MM.1S (cell line): ENCODE measurements at regions not wholly inside any gene's neighbourhood (a gene's known extent, or its start where the extent isn't known, plus 50 kb on each side); places are given as distances from the start of the nearest gene placed in this dataset.
"Not testable (repeated sequence)": the region's sequence is repeated elsewhere in the genome, so short reads cannot be mapped to it uniquely, and the experiment has no call there.

Experiments used
- DNase-seq: peaks from one replicate; pipeline ENCODE4 v3.0.0-alpha.2; 2015
- H2AFZ ChIP-seq: fragments of 300-600 bp; sonication (generic); 2 replicates; pipeline ENCODE4 v1.6.0; 2016; ENCODE audit warnings: antibody characterized with exemption, low read length
- H3F3A ChIP-seq: fragments of 300-600 bp; sonication (generic); 2 replicates; pipeline ENCODE4 v1.6.1; 2016; ENCODE audit warnings: mild to moderate bottlenecking, antibody characterized with exemption, low read length, moderate library complexity, mixed read lengths; ENCODE audit not compliant: insufficient read depth
- H3K27ac ChIP-seq: fragments of 300-600 bp; sonication (generic); 2 replicates; pipeline ENCODE4 v1.5.1; 2016; ENCODE audit warnings: mild to moderate bottlenecking, low read length
- H3K27me3 ChIP-seq: fragments of 300-600 bp; sonication (generic); replicated peaks from 2 replicates; pipeline ENCODE4 v1.6.0; 2016; ENCODE audit warnings: low read length; ENCODE audit not compliant: insufficient read depth
- H3K36me3 ChIP-seq: fragments of 300-600 bp; sonication (generic); replicated peaks from 2 replicates; pipeline ENCODE4 v1.6.1; 2016; ENCODE audit warnings: mild to moderate bottlenecking, low read length, mixed read lengths; ENCODE audit not compliant: insufficient read depth
- H3K4me1 ChIP-seq: fragments of 300-600 bp; sonication (generic); 2 replicates; pipeline ENCODE4 v1.6.1; 2016; ENCODE audit warnings: low read length, mixed read lengths
- H3K4me2 ChIP-seq: fragments of 300-600 bp; sonication (generic); 2 replicates; pipeline ENCODE4 v1.6.0; 2016; ENCODE audit warnings: low read depth, low read length
- H3K4me3 ChIP-seq: fragments of 300-600 bp; sonication (generic); 2 replicates; pipeline ENCODE4 v1.5.1; 2016; ENCODE audit warnings: low read length, mixed read lengths
- H3K79me2 ChIP-seq: fragments of 300-600 bp; sonication (generic); 2 replicates; pipeline ENCODE4 v1.6.1; 2016; ENCODE audit warnings: mixed run types, low read length, mixed read lengths
- H3K9ac ChIP-seq: fragments of 300-600 bp; sonication (generic); 2 replicates; pipeline ENCODE4 v1.6.1; 2016; ENCODE audit warnings: low read length, mixed read lengths
- H3K9me2 ChIP-seq: fragments of 300-600 bp; sonication (generic); replicated peaks from 2 replicates; pipeline ENCODE4 v1.6.1; 2016; ENCODE audit warnings: mild to moderate bottlenecking, low read length, mixed read lengths; ENCODE audit not compliant: insufficient read depth
- H3K9me3 ChIP-seq: fragments of 300-600 bp; sonication (generic); replicated peaks from 2 replicates; pipeline ENCODE4 v1.6.1; 2016; ENCODE audit warnings: mild to moderate bottlenecking, low read length, mixed read lengths; ENCODE audit not compliant: insufficient read depth
- H4K20me1 ChIP-seq: fragments of 300-600 bp; sonication (generic); 2 replicates; pipeline ENCODE4 v1.6.1; 2016; ENCODE audit warnings: mild to moderate bottlenecking, low read length, moderate library complexity, mixed read lengths; ENCODE audit not compliant: insufficient read depth
- EZH2 ChIP-seq: fragments of 300-600 bp; sonication (generic); optimal IDR thresholded peaks from 2 replicates; pipeline ENCODE3; 2017; ENCODE audit warnings: low read depth, mild to moderate bottlenecking, antibody characterized with exemption, low read length, mixed read lengths
- EZH2phosphoT487 ChIP-seq: fragments of 300-600 bp; sonication (generic); IDR thresholded peaks from 2 replicates; pipeline ENCODE4 v1.6.1; 2018; ENCODE audit warnings: antibody characterized with exemption, low read length
- TF ChIP-seq, protein P1 (sequence below): fragments of 300-600 bp; sonication (generic); IDR thresholded peaks from 2 replicates; pipeline ENCODE4 v1.5.1; 2016; ENCODE audit warnings: antibody characterized with exemption, low read length, mixed read lengths

DNA sequence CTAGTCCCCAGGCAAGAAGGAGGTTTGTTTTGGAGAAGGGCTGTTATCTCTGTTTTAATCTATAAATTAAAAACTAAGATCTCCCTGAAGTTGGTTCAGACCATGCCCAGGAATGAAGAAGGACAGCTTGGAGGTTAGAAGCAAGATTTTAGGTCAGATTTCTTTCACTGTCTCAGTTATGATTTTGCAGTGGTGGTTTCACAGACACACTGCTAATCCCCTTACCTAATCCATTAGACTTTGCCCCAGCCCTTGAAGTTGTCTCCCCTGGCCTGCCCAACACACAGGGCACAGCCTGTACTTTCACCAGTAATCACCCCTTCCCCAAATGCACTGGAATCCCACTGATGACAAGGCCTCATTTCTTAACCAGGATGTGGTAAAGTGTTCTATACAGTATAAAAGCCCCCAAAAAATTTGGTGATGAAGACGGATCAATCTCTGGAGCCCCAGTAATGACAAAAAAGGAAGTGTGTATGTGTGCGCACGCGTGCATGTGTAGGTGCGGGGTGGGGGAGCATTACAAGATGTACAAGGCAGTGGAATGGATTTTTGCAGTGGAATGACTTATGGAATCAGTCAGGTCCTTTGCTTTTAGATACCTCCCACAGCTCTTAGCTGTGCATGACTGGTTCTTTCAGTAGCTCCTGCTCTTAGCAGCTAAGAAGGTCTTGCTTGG, 73.1 kb upstream of the TERB2 start:
- no peaks in the 10 kb centered on the region for H3K9me3 ChIP-seq
- no peak overlapping the region for H2AFZ ChIP-seq
- H4K20me1 ChIP-seq = no peaks in the 10 kb centered on the region
- DNase-seq = no peak
- H3K9me2 ChIP-seq = no peaks in the 10 kb centered on the region
- H3K79me2 ChIP-seq = no peaks in the 10 kb centered on the region
- H3K4me3 ChIP-seq = no peak overlapping the region
- no peak overlapping the region for H3K9ac ChIP-seq
- no peaks in the 10 kb centered on the region for H3F3A ChIP-seq
- H3K36me3 ChIP-seq = no peaks in the 10 kb centered on the region
- TF ChIP-seq, protein P1, sequence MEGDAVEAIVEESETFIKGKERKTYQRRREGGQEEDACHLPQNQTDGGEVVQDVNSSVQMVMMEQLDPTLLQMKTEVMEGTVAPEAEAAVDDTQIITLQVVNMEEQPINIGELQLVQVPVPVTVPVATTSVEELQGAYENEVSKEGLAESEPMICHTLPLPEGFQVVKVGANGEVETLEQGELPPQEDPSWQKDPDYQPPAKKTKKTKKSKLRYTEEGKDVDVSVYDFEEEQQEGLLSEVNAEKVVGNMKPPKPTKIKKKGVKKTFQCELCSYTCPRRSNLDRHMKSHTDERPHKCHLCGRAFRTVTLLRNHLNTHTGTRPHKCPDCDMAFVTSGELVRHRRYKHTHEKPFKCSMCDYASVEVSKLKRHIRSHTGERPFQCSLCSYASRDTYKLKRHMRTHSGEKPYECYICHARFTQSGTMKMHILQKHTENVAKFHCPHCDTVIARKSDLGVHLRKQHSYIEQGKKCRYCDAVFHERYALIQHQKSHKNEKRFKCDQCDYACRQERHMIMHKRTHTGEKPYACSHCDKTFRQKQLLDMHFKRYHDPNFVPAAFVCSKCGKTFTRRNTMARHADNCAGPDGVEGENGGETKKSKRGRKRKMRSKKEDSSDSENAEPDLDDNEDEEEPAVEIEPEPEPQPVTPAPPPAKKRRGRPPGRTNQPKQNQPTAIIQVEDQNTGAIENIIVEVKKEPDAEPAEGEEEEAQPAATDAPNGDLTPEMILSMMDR = no peak
- TF ChIP-seq EZH2phosphoT487 = no peak
- TF ChIP-seq EZH2 = no peak
- H3K27ac ChIP-seq = no peak overlapping the region
- H3K4me1 ChIP-seq = no peaks in the 10 kb centered on the region
- H3K27me3 ChIP-seq = no peaks in the 10 kb centered on the region
- no peak overlapping the region for H3K4me2 ChIP-seq

DNA sequence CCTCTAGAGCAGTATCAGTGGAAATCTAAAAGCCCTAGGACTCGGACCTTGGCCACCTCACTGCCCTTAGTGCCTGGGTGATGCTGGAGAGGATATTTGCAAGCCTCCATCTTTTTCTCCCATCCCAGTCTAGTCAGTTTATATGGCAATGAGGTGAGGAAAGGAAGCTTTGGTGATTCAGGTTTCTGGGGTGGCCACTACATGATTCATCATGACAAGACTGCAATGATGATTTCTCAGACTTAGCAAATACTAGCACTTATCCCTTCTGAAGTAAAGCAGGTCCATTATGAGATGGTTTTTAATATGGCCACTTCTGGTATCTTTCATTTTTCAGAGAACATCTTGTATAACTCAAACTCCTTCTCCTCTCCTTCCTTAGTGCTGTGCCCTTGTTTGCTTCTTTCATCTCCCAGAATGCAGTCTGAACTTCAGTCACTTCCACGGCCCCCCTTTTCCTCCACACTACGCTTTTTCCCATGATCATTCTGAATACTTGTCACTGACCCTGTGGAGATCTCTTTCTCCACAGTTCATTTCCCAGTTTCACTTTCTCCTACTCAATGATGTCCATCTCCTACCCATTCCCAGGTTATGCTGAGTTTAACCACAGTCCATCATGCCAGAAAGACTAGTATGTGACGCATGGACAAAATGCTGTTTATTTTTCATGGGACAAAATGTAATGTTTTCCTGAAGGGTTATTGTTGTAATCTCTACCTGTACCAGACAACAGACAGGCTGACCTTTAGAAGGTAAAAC, 57.4 kb upstream of the TERB2 start:
- H3K9ac ChIP-seq, H3K9me2 ChIP-seq, DNase-seq, H3K4me3 ChIP-seq, H3K36me3 ChIP-seq, H3K9me3 ChIP-seq, H3F3A ChIP-seq, H3K27me3 ChIP-seq, H3K4me2 ChIP-seq, H3K79me2 ChIP-seq, H2AFZ ChIP-seq, H4K20me1 ChIP-seq, H3K27ac ChIP-seq, H3K4me1 ChIP-seq: not testable (repeated sequence)

DNA sequence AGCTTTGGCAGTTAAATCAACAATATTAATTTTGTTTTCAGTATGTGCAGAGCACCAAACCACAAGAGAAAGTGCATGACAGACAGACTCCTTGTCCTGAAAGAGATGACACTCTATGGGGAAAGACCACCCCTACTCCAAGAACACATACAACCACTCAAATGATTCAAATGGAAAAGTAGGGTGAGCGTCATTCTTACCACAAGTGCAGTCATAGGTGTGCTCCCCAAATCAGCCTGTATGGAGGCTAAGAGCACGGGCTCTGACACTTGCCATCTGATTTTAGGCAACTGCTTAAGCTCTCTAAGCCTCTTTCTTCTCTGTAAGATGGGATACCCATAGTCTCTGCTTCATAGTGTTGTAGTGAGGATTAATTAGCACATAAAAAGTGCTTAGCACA, 56.7 kb upstream of the TERB2 start:
- DNase-seq, H3K79me2 ChIP-seq, H3K4me2 ChIP-seq, H3F3A ChIP-seq, H3K4me1 ChIP-seq, H3K27me3 ChIP-seq, H3K9ac ChIP-seq, H3K4me3 ChIP-seq, H3K27ac ChIP-seq, H2AFZ ChIP-seq, H3K36me3 ChIP-seq, H4K20me1 ChIP-seq, H3K9me3 ChIP-seq, H3K9me2 ChIP-seq: not testable (repeated sequence)

DNA sequence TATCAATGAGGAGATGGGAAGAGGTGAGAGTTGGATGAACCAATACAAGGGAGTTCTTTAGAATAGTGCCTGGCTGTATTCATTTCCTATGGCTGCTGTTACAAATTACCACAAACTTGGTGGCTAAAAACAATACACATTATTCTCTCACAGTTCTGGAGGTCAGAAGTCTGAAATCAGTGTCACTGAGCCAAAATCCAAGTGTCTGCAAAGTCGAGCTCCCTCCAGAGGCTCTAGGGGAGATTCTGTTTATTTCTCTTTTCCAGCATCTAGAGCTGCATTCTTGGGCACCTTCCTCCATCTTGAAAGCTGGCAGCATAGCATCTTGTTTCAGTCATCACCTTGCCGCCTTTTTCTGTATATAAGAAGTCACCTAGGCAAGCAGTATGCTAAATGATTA, 55.7 kb upstream of the TERB2 start:
- not testable (repeated sequence) for DNase-seq, H3K9me2 ChIP-seq, H3K9me3 ChIP-seq, H3F3A ChIP-seq, H3K79me2 ChIP-seq, H3K4me3 ChIP-seq, H3K9ac ChIP-seq, H4K20me1 ChIP-seq, H3K4me2 ChIP-seq, H3K27ac ChIP-seq, H3K36me3 ChIP-seq, H2AFZ ChIP-seq, H3K27me3 ChIP-seq, H3K4me1 ChIP-seq

DNA sequence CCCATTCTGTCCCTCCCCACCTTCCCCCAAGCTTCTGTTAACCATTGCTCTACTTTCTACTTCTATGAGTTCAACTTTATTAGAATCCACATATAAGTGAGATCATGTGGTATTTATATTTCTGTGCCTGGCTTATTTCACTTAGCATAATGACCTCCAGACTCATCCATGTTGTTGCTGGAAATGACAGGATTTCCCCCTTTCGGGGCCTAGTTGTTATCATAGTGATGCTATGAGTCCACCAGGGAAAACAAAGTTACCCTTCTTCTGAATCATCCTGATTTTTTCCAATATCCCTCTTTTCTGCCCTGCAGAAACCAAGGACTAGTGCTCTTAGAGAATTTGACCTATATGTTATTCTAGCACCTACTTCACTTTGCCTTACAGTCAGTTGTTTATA, 53.2 kb upstream of the TERB2 start:
- H3K27ac ChIP-seq, H3K36me3 ChIP-seq, H3F3A ChIP-seq, H3K4me2 ChIP-seq, DNase-seq, H3K4me3 ChIP-seq, H3K9me2 ChIP-seq, H3K79me2 ChIP-seq, H3K9me3 ChIP-seq, H3K9ac ChIP-seq, H4K20me1 ChIP-seq, H2AFZ ChIP-seq, H3K27me3 ChIP-seq, H3K4me1 ChIP-seq: not testable (repeated sequence)

DNA sequence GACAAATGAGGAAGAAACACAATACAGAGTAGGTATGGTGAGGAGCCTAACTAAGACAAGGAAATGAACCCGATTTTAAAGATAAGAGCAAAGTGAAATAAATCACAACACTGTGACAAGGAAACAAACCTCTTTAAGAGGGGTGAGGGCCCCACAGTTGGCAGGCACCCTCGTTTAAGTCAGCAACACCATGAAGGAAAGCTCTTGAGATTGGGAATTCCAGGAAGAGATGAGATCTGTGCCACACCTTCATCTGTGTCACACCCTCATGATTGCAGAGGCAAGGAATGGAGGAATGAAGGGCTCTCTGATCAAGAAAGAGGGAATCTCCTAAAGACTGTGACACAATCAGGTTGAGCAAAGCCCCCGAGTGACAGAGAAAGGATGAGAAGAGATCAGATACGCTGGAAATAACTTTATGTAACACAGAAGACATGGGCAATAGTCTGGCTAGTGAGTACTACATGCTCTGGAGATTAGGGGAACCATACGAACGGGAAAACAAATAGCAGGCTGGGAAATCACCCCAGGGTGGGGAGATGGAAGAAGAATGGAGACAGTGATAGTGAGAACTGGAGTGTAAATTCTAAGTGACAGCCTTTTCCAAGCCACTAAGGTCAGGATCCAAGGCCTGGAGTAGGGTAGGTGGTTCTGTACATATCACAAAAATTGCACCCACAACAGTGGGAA, 51.7 kb upstream of the TERB2 start:
- H3K27me3 ChIP-seq, H3K9me2 ChIP-seq, DNase-seq, H4K20me1 ChIP-seq, H3K36me3 ChIP-seq, H3K27ac ChIP-seq, H3K4me1 ChIP-seq, H3K4me2 ChIP-seq, H3K4me3 ChIP-seq, H3K9ac ChIP-seq, H3F3A ChIP-seq, H3K9me3 ChIP-seq, H3K79me2 ChIP-seq, H2AFZ ChIP-seq: not testable (repeated sequence)
